ENCODE measurements at regions not wholly inside any gene's neighbourhood (a gene's known extent, or its start where the extent isn't known, plus 50 kb on each side); places are given as distances from the start of the nearest gene placed in this dataset.
A peak's percentile ranks its signal among the peaks of the same experiment; 100 is the strongest.

DNA sequence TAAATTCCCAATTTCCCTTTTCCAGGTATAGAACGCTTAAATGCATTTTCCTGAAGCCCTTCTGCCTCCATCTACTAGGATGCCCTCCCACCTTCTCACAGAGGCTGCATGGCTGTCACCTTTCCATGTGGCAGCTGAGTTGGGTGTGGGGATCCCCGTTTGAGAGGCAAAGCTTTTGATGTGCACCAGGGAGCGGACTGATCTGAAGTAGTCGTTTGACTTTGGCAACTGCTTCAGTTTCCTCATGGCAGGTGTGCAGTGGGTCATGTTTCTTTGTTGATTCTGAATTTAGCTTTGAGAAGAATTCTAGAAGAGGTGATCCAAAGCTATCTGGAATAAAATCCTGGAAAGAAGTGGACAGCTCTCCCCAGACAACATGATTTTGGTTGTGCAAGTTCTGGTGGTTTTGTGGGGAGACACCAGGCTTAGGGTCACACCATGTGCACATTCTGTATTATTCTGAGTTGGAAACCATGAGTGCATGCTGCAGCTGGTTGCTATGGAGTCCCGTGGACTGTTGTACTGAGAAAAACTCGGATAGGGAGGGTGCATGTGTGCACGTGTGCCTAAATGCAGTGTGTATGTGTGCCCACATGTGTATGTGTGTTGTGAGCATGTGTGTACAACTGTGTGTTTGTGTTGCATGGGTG is 63.5 kb downstream of the GADD45G start:
- intact Hi-C loops (cut with DNase I) = no loop called here
- no peaks in the 10 kb centered on the region for H3K36me3 ChIP-seq
- no peak overlapping the region for H3K4me3 ChIP-seq
- H3K4me1 ChIP-seq = peaks cover 13% of the 10 kb centered on the region
- TF ChIP-seq, protein P1, sequence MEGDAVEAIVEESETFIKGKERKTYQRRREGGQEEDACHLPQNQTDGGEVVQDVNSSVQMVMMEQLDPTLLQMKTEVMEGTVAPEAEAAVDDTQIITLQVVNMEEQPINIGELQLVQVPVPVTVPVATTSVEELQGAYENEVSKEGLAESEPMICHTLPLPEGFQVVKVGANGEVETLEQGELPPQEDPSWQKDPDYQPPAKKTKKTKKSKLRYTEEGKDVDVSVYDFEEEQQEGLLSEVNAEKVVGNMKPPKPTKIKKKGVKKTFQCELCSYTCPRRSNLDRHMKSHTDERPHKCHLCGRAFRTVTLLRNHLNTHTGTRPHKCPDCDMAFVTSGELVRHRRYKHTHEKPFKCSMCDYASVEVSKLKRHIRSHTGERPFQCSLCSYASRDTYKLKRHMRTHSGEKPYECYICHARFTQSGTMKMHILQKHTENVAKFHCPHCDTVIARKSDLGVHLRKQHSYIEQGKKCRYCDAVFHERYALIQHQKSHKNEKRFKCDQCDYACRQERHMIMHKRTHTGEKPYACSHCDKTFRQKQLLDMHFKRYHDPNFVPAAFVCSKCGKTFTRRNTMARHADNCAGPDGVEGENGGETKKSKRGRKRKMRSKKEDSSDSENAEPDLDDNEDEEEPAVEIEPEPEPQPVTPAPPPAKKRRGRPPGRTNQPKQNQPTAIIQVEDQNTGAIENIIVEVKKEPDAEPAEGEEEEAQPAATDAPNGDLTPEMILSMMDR (IDR thresholded peaks at IDR 0.05) = no peak
- H3K9ac ChIP-seq (ENCODE audit: low read depth in 2 of 2, low read length in 2 of 2) = peak overlapping the region in 1 of 2 donors; percentile 19
- peak overlapping the region; percentile 56 for H3K27ac ChIP-seq
- no peak for DNase-seq
- no peaks in the 10 kb centered on the region for H3K27me3 ChIP-seq
- no peaks in the 10 kb centered on the region for H3K9me3 ChIP-seq

GRCh38 chr9:89668866-89669246 is 64.0 kb downstream of the GADD45G start:
- Histone ChIP-seq H3K27ac (peak overlapping the region; percentile 56), H3K4me1 (peaks cover 13% of the 10 kb centered on the region), H3K9ac (ENCODE audit: low read depth in 2 of 2, low read length in 2 of 2) (peak overlapping the region in 1 of 2 donors; percentile 19), H3K36me3 (no peaks in the 10 kb centered on the region), H3K27me3 (no peaks in the 10 kb centered on the region), H3K4me3 (no peak overlapping the region), H3K9me3 (no peaks in the 10 kb centered on the region)
- TF ChIP-seq, protein P1 (IDR thresholded peaks at IDR 0.05) = no peak
- no peak for DNase-seq
- intact Hi-C loops (cut with DNase I) = no loop called here

DNA sequence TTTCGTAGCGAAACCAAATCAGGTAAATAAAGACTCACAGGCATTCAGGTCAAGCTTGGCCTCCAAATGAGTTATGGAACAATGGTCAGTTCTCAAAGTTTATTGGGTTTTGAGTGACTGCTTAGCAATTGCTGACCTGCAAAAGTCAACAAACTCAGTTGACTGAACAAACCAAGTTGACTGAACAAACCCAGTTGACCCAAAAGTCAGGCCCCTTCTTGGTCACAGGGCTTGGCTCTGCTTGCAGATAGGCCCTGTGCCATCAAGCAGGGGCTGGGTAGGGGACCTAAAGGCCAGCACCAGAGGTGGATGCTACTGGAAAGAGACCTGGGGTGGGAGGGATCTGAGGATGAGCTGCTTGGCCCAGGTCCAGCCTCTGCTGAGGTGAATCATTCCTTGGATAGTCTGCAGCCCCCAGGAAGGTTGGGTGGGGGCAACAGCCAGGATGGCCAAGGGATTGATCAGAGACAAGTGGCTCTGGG is 64.6 kb downstream of the GADD45G start:
- Histone ChIP-seq H3K9ac (ENCODE audit: low read depth in 2 of 2, low read length in 2 of 2) (peak overlapping the region in 1 of 2 donors; percentile 19), H3K36me3 (no peaks in the 10 kb centered on the region), H3K4me3 (no peak overlapping the region), H3K4me1 (peaks cover 13% of the 10 kb centered on the region), H3K27me3 (no peaks in the 10 kb centered on the region), H3K27ac (peak overlapping the region; percentile 70), H3K9me3 (no peaks in the 10 kb centered on the region)
- intact Hi-C loops (cut with DNase I) = no loop called here
- no peak for DNase-seq
- TF ChIP-seq, protein P1 (IDR thresholded peaks at IDR 0.05) = no peak

DNA sequence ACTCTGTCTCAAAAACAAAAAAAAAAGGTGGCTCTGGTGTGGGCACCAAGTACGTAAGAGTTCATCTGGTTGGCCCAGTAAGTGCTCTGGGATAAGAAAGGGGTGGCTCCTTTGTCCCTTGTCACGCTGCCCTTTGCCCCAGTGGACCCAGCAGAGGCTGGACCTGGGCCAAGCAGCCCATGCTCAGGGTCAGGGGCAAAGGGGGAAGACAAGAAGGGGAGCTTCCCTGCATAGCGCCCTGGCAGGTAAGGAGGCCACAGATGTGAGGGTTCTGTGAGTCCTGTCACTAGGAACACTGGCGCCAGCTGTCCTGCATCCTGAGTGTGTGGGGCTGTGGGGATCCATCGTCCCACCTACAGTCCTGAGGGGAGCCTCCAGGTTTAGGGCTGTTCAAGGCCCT is 65.3 kb downstream of the GADD45G start:
- intact Hi-C loops (cut with DNase I) = no loop called here
- H3K9me3 ChIP-seq = no peaks in the 10 kb centered on the region

GRCh38 chr9:89670801-89671434 is 66.1 kb downstream of the GADD45G start:
- no peaks in the 10 kb centered on the region for H3K27me3 ChIP-seq
- peak overlapping the region in 1 of 2 donors; percentile 42 for H3K9ac ChIP-seq (ENCODE audit: low read depth in 2 of 2, low read length in 2 of 2)
- H3K4me1 ChIP-seq = peaks cover 21% of the 10 kb centered on the region
- H3K9me3 ChIP-seq = no peaks in the 10 kb centered on the region
- no peaks in the 10 kb centered on the region for H3K36me3 ChIP-seq
- H3K4me3 ChIP-seq = no peak overlapping the region
- no peak for DNase-seq
- TF ChIP-seq, protein P1 (IDR thresholded peaks at IDR 0.05) = no peak
- peak overlapping the region; percentile 70 for H3K27ac ChIP-seq
- intact Hi-C loops (cut with DNase I) = no loop called here

More for the DNA sequence above, 65.3 kb downstream of the GADD45G start:
- no peaks in the 10 kb centered on the region for H3K36me3 ChIP-seq
- H3K4me1 ChIP-seq = peaks cover 15% of the 10 kb centered on the region
- H3K4me3 ChIP-seq = no peak overlapping the region
- H3K9ac ChIP-seq (ENCODE audit: low read depth in 2 of 2, low read length in 2 of 2) = peak overlapping the region in 1 of 2 donors; percentile 42
- peak overlapping the region; percentile 70 for H3K27ac ChIP-seq
- no peak for DNase-seq
- TF ChIP-seq, protein P1 (IDR thresholded peaks at IDR 0.05) = no peak
- H3K27me3 ChIP-seq = no peaks in the 10 kb centered on the region

Measured in colonic mucosa (tissue), 4 donors.